GM21390 (cell line): ENCODE measurements at regions not wholly inside any gene's neighbourhood (a gene's known extent, or its start where the extent isn't known, plus 50 kb on each side); places are given as distances from the start of the nearest gene placed in this dataset.

Experiments
- ATAC-seq: cut with Tn5 transposase; IDR thresholded peaks from one replicate; pipeline ENCODE4 v1.9.1; 2021; ENCODE audit not compliant: unreplicated experiment

- no peak for ATAC-seq
Measured at GRCh38 chr10:83562381-83562780, 576.9 kb upstream of the GHITM start.

DNA sequence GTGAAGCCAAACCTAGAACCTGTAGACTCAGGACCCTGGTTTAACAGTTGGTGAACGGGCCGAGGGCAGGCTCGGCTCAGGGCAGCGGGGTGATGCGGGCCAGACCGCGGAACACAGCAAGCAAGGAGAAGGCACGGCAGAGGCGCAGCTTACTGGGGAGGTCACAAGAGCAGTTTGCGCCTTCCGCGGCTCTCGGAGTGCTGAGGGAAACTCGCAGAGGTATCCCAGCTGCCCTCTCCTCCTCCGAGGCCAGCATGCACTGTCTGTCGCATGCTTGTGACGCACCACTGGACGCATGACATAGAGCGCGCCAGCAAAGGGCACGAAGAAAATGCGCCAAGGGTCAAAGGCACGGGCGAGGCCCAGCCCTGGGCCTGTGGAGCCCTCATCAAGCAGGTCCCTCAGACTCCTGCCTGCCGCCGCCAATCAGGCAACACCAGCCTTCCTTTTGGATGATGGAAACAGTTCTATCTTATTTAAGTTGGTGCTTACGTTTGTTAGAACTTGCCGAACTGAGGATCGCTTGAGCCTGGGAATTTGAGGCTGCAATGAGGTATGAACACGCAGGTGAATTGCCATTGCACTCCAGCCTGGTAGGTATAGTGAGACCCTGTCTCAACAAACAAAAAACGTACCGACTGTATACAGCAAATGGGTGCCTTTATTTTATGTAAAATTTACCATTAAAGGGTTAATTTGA, 574.3 kb upstream of the GHITM start:
- ATAC-seq, result no peak

GRCh38 chr10:83572036-83572435, 567.3 kb upstream of the GHITM start:
- ATAC-seq, result no peak

GRCh38 chr10:83574770-83575169, 564.5 kb upstream of the GHITM start:
- ATAC-seq, result no peak

DNA sequence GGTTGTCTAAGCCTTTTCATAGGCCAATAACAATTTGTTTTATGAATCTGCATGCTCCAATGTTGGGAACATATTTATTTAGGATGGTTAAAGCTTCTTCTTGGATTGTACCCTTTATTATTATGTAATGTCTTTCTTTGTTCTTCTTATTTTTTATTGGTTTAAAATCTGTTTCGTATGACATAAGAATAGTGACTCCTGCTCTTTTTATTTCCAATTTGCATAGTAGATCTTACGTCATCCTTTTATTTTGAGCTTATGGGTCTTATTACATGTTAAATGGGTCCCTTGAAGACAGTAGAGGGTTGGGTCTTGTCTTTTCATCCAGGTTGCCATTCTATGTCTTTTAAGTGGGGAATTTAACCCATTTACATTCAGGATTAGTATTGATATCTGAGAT, 561.9 kb upstream of the GHITM start:
- ATAC-seq, result no peak

DNA sequence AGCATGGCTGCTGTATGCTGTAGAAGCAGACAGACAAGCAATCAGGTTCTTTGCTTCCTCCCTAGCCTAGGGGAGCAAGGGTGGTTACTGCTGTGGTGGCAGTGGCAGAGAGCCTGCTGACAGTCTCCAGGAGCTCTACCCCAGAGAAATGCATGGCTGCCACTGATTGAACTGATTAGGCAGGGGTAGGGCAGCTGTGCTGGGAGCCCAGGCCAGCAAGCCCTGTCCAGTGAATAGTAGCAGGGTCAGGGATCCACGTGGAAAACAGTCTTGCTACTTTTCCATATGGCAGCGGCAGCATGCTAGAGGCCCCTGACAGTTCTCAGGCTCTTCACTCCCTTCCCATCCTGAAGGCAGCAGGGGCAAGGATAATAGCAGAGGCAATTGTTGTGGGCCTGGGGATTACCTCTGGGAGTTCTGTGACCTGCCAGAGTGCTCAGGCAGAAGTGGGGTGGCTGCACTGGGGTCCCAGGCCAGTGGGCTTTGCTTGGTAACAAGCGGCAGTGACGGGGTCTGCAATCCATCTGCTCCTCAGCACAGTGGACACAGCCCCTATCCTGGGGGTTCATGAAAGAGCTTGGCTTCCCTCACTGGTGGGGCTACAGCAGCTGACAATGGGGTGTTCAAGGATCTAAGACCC, 558.8 kb upstream of the GHITM start:
- no peak for ATAC-seq

DNA sequence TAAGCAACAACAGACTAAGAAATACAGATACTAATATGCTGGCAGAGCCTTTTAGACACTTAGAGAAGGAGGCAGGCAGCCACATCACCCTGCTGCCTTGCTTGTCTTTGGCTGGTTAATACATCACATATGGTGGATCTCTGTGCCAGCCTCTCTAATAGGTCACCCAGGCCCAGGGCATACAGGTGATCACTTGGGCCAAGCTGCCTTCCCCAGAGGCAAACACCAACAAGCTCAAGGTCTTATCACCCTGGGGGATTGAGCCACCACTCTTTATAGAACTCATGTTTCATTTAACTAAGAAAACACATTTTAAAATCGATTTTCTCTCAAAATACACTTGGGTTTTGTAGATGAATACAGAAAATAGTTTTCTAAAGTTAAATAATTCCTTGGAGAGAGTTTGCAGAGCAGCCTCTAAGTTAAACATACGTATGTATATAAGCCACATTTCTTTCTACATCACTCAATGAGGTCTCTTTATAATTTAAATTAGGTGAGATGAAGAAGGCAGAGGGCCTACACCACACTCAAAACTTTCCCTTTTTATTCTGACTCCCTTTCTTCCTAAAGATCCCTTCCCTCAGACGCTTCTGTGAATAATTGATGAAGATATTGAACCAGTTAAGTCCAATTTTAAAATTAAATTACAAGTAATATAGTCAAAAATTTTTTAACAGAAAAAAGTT, 556.8 kb upstream of the GHITM start:
- ATAC-seq, result no peak

GRCh38 chr10:83585686-83586085, 553.6 kb upstream of the GHITM start:
- ATAC-seq, result no peak

DNA sequence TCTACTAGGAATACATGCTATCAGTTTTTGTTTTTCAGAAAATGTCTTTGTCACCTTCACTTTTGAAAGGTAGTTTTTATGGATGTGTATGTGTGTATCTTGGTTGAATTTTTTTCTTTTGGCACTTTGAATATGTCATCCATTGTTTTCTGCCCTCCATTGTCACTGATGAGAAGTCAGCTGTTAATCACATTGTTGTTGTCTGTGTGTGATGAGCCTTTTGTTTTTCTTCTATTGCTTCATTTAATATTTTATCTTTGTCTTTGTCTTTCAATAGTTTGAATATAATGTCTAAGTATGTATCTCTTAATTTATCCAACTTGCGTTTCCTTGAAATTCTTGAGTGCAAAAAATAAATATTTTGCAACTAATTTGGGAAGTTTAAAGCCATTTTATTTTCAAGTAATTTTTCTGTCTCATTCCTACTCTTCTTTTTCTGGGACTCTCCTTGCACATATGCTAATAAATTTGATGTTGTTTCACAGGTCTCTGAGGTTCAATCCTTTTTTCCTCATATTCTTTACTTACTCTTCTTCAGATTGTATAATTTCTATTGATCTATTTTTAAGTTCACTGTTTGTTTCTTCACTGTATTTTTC, 546.9 kb upstream of the GHITM start:
- no peak for ATAC-seq

- ATAC-seq, result peak; percentile 99
Measured at GRCh38 chr10:83603708-83604107, 535.6 kb upstream of the GHITM start.

DNA sequence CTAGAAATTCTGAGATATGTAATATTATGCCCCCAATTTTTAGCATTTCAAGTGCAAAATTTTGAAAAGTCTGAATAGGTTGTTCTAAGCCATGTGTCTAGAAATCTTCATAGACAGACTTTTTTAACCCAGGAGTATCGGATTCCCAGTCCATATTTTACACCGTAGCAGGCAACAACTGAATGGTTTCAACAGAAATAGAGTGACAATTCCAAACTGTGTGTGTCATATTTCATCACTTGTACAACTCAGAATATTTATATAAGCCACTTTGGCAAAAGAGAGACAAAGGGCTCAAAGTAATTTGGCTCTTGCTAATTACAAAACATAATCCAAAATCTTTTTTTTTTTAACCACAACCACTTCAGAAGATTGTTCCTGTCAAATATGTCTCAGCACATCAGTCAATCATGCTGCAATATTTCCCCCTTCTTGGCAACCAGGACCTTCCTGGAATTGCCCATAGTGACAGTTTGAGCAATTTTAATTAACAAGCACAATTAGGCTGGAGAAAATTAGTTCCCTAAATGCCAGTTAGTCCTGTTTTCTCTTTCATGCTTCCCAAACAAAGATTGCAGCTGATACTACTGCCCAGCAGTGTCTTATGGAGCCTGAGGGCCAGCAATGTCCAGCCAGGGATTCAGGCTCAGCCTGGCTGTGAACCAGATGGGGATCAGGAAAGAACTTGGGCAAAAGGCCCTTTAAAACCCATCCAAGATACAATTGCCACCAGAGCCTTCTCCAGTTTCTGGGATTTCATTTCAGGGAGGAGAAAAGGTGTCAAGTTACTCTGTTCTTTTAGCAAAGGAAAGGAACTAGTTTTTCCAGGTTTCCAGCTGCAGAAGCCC, 533.3 kb upstream of the GHITM start:
- no peak for ATAC-seq

DNA sequence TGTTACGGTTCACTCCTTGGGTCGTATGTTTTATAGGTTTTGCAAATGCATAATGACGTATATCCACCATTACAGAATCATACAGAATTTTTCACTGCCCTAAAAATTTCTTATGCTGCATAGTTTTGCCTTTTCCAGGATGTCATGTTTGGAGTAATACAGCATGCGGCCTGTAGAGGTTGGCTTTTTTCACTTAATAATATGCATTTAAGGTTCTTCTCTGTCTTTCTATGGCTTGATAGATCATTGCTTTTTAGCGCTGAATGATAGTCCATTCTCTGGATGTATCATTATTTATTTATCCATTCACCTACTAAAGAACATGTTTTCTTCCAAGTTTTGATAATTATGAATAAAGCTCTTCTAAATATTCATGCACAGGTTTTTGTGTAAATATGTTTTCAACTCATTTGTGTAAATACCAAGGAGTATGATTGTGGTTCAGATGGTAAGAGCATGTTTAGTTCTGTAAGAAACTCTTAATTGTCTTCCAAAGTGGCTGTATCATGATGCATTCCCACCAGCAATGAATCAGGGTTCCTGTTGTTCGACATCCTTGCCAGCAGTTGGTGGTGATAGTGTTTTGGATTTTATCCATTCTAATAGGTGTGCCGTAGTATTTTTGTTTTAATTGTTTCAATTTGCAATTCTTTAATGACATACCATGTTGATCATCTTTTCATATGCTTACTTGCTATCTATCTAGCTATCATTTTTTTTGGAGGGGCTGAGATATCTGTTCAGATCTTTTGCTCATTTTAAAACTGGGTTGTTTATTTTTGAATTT, 531.2 kb upstream of the GHITM start:
- ATAC-seq, result no peak

GRCh38 chr10:83612050-83612449, 527.3 kb upstream of the GHITM start:
- no peak for ATAC-seq

DNA sequence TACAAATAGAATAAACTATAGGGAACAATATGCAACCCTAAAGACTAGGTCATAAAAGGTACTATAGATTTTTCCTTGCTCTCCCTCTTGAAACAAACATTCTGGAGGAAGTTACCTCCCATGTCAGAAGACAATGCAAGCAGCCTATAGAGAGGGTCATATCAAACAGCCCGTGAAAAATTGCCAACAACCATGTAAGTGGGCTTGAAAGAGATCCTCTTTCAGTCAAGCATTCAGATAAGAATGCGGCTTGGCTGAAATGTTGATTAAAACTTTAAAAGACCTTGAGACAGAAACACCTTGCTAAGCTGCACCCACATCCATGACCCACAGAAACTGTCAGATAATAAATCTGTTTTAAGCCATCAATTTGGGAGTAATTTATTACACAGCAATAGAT, 526.6 kb upstream of the GHITM start:
- no peak for ATAC-seq

- no peak for ATAC-seq
Measured at GRCh38 chr10:83617172-83617571, 522.1 kb upstream of the GHITM start.

GRCh38 chr10:83617692-83618545, 521.4 kb upstream of the GHITM start:
- no peak for ATAC-seq

- no peak for ATAC-seq
Measured at GRCh38 chr10:83625831-83626360, 513.4 kb upstream of the GHITM start.

- no peak for ATAC-seq
Measured at GRCh38 chr10:83632701-83633100, 506.6 kb upstream of the GHITM start.

DNA sequence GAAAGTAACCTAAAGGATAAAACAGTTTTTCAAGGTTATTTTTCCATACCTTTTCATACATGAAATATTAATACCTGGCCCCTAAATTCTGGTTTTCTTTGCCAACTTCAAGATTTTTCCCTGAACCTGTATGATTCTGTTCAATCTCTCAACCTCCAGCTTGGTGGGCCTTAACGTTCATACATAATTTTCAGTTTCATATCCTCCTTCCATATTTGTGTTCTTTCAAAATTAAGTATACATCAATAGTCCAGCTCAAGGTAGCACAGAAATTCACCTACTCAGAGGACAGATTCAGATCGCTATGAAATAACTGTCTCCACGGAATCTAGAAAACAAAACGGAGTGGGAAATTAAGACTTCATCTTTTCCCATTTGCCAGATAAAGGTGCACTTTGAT, 505.8 kb upstream of the GHITM start:
- no peak for ATAC-seq
